Body of pancreas (tissue), 4 donors: ENCODE measurements at regions not wholly inside any gene's neighbourhood (a gene's known extent, or its start where the extent isn't known, plus 50 kb on each side); places are given as distances from the start of the nearest gene placed in this dataset.

Experiments
- CTCF ChIP-seq, 7 experiments: fragments of 450-650 bp in 4 of 7; fragments of 200-600 bp in 3 of 7; sonication (generic) in 3 of 7; IDR thresholded peaks; one replicate each; pipeline ENCODE4 v1.5.1; 2016 to 2019; ENCODE audit warnings: antibody characterized with exemption in 7 of 7
- POLR2A ChIP-seq, 3 donors: fragments of 450-650 bp; IDR thresholded peaks; one replicate each; pipeline ENCODE4 v1.6.1; 2016; ENCODE audit warnings: antibody characterized with exemption in 3 of 3, mild to moderate bottlenecking in 2 of 3

GRCh38 chr19:31567776-31568175, 218.5 kb upstream of the TSHZ3 start:
- TF ChIP-seq POLR2A (IDR thresholded peaks at IDR 0.05) (no peak), CTCF (IDR thresholded peaks at IDR 0.05) (no peak)
